ENCODE measurements at regions not wholly inside any gene's neighbourhood (a gene's known extent, or its start where the extent isn't known, plus 50 kb on each side); places are given as distances from the start of the nearest gene placed in this dataset.
A peak's percentile ranks its signal among the peaks of the same experiment; 100 is the strongest.

- Histone ChIP-seq H3K18ac (ENCODE audit: low read length) (no peak overlapping the region), H2BK5ac (ENCODE audit: low read depth, low read length, poor library complexity) (no peak overlapping the region), H2AK5ac (ENCODE audit: low read length) (no peak overlapping the region), H3K4me1 (ENCODE audit: control insufficient read depth in 1 of 2, insufficient read depth in 2 of 2, low read length in 2 of 2) (no peaks in the 10 kb centered on the region), H3K23ac (ENCODE audit: low read length) (no peak overlapping the region), H2BK12ac (ENCODE audit: low read length) (no peak overlapping the region), H2BK120ac (ENCODE audit: insufficient read depth, low read length, poor library complexity) (no peak overlapping the region), H3K9ac (ENCODE audit: low read length) (no peak overlapping the region), H3K4me2 (ENCODE audit: low read length) (no peak overlapping the region), H3K79me2 (ENCODE audit: control insufficient read depth, insufficient read depth, low read length, poor library complexity) (no peaks in the 10 kb centered on the region), H3K4me3 (ENCODE audit: low read depth, low read length) (no peak overlapping the region), H3K27me3 (ENCODE audit: insufficient read depth, low read length) (no peaks in the 10 kb centered on the region), H3K9me3 (ENCODE audit: insufficient read depth, low read depth, low read length) (no peaks in the 10 kb centered on the region), H3K27ac (ENCODE audit: low read depth, low read length) (no peak overlapping the region), H4K8ac (ENCODE audit: low read depth, low read length) (no peak overlapping the region), H3K14ac (ENCODE audit: low read length) (no peak overlapping the region), H4K91ac (ENCODE audit: low read depth, low read length) (no peak overlapping the region), H2AFZ (ENCODE audit: insufficient read depth, low read length, poor library complexity) (no peak overlapping the region), H3K36me3 (ENCODE audit: control insufficient read depth in 1 of 2, insufficient read depth in 2 of 2, low read length in 2 of 2) (no peaks in the 10 kb centered on the region), H4K12ac (ENCODE audit: low read depth, low read length) (no peak overlapping the region), H3K4ac (ENCODE audit: low read depth, low read length) (no peak overlapping the region), H3K79me1 (ENCODE audit: low read length) (no peaks in the 10 kb centered on the region)
- no peak for DNase-seq
Measured at GRCh38 chr2:155218945-155219344, 520.5 kb downstream of the KCNJ3 start.

GRCh38 chr2:155218292-155218924, 519.9 kb downstream of the KCNJ3 start:
- Histone ChIP-seq H2BK12ac (ENCODE audit: low read length) (no peak overlapping the region), H2AK5ac (ENCODE audit: low read length) (no peak overlapping the region), H3K18ac (ENCODE audit: low read length) (no peak overlapping the region), H3K23ac (ENCODE audit: low read length) (no peak overlapping the region), H3K4me1 (ENCODE audit: control insufficient read depth in 1 of 2, insufficient read depth in 2 of 2, low read length in 2 of 2) (no peaks in the 10 kb centered on the region), H3K79me1 (ENCODE audit: low read length) (no peaks in the 10 kb centered on the region), H4K8ac (ENCODE audit: low read depth, low read length) (no peak overlapping the region), H3K4me2 (ENCODE audit: low read length) (no peak overlapping the region), H3K36me3 (ENCODE audit: control insufficient read depth in 1 of 2, insufficient read depth in 2 of 2, low read length in 2 of 2) (no peaks in the 10 kb centered on the region), H2BK120ac (ENCODE audit: insufficient read depth, low read length, poor library complexity) (no peak overlapping the region), H3K4ac (ENCODE audit: low read depth, low read length) (no peak overlapping the region), H2AFZ (ENCODE audit: insufficient read depth, low read length, poor library complexity) (no peak overlapping the region), H3K9me3 (ENCODE audit: insufficient read depth, low read depth, low read length) (no peaks in the 10 kb centered on the region), H4K12ac (ENCODE audit: low read depth, low read length) (no peak overlapping the region), H3K9ac (ENCODE audit: low read length) (no peak overlapping the region), H3K4me3 (ENCODE audit: low read depth, low read length) (no peak overlapping the region), H3K27ac (ENCODE audit: low read depth, low read length) (no peak overlapping the region), H3K27me3 (ENCODE audit: insufficient read depth, low read length) (no peaks in the 10 kb centered on the region), H3K79me2 (ENCODE audit: control insufficient read depth, insufficient read depth, low read length, poor library complexity) (no peaks in the 10 kb centered on the region), H4K91ac (ENCODE audit: low read depth, low read length) (no peak overlapping the region), H3K14ac (ENCODE audit: low read length) (no peak overlapping the region), H2BK5ac (ENCODE audit: low read depth, low read length, poor library complexity) (no peak overlapping the region)
- no CpG with 5 or more reads among the region's 2 CpGs for whole genome bisulfite sequencing (ENCODE audit: extremely low coverage, insufficient coverage, insufficient read length)
- no peak for DNase-seq

GRCh38 chr2:155215037-155215707, 516.7 kb downstream of the KCNJ3 start:
- Histone ChIP-seq H4K91ac (ENCODE audit: low read depth, low read length) (no peak overlapping the region), H3K27me3 (ENCODE audit: insufficient read depth, low read length) (no peaks in the 10 kb centered on the region), H3K4ac (ENCODE audit: low read depth, low read length) (no peak overlapping the region), H2BK5ac (ENCODE audit: low read depth, low read length, poor library complexity) (no peak overlapping the region), H4K12ac (ENCODE audit: low read depth, low read length) (no peak overlapping the region), H4K8ac (ENCODE audit: low read depth, low read length) (no peak overlapping the region), H3K36me3 (ENCODE audit: control insufficient read depth in 1 of 2, insufficient read depth in 2 of 2, low read length in 2 of 2) (no peaks in the 10 kb centered on the region), H2AK5ac (ENCODE audit: low read length) (no peak overlapping the region), H3K14ac (ENCODE audit: low read length) (no peak overlapping the region), H3K4me2 (ENCODE audit: low read length) (no peak overlapping the region), H3K4me1 (ENCODE audit: control insufficient read depth in 1 of 2, insufficient read depth in 2 of 2, low read length in 2 of 2) (no peaks in the 10 kb centered on the region), H3K9me3 (ENCODE audit: insufficient read depth, low read depth, low read length) (no peaks in the 10 kb centered on the region), H3K4me3 (ENCODE audit: low read depth, low read length) (no peak overlapping the region), H3K23ac (ENCODE audit: low read length) (no peak overlapping the region), H3K79me2 (ENCODE audit: control insufficient read depth, insufficient read depth, low read length, poor library complexity) (no peaks in the 10 kb centered on the region), H3K9ac (ENCODE audit: low read length) (no peak overlapping the region), H2AFZ (ENCODE audit: insufficient read depth, low read length, poor library complexity) (no peak overlapping the region), H3K18ac (ENCODE audit: low read length) (no peak overlapping the region), H3K79me1 (ENCODE audit: low read length) (no peaks in the 10 kb centered on the region), H2BK120ac (ENCODE audit: insufficient read depth, low read length, poor library complexity) (no peak overlapping the region), H2BK12ac (ENCODE audit: low read length) (no peak overlapping the region), H3K27ac (ENCODE audit: low read depth, low read length) (no peak overlapping the region)
- no peak for DNase-seq
- no CpG with 5 or more reads among the region's 2 CpGs for WGBS (ENCODE audit: extremely low coverage, insufficient coverage, insufficient read length)

- Histone ChIP-seq H2BK5ac (ENCODE audit: low read depth, low read length, poor library complexity) (no peak overlapping the region), H2AK5ac (ENCODE audit: low read length) (no peak overlapping the region), H3K79me2 (ENCODE audit: control insufficient read depth, insufficient read depth, low read length, poor library complexity) (no peaks in the 10 kb centered on the region), H2AFZ (ENCODE audit: insufficient read depth, low read length, poor library complexity) (no peak overlapping the region), H3K4me1 (ENCODE audit: control insufficient read depth in 1 of 2, insufficient read depth in 2 of 2, low read length in 2 of 2) (no peaks in the 10 kb centered on the region), H4K12ac (ENCODE audit: low read depth, low read length) (no peak overlapping the region), H2BK120ac (ENCODE audit: insufficient read depth, low read length, poor library complexity) (no peak overlapping the region), H3K36me3 (ENCODE audit: control insufficient read depth in 1 of 2, insufficient read depth in 2 of 2, low read length in 2 of 2) (no peaks in the 10 kb centered on the region), H3K9me3 (ENCODE audit: insufficient read depth, low read depth, low read length) (no peaks in the 10 kb centered on the region), H2BK12ac (ENCODE audit: low read length) (no peak overlapping the region), H3K27ac (ENCODE audit: low read depth, low read length) (no peak overlapping the region), H3K4ac (ENCODE audit: low read depth, low read length) (no peak overlapping the region), H3K27me3 (ENCODE audit: insufficient read depth, low read length) (no peaks in the 10 kb centered on the region), H3K23ac (ENCODE audit: low read length) (no peak overlapping the region), H3K9ac (ENCODE audit: low read length) (no peak overlapping the region), H4K8ac (ENCODE audit: low read depth, low read length) (no peak overlapping the region), H3K4me3 (ENCODE audit: low read depth, low read length) (no peak overlapping the region), H3K79me1 (ENCODE audit: low read length) (no peaks in the 10 kb centered on the region), H3K14ac (ENCODE audit: low read length) (no peak overlapping the region), H4K91ac (ENCODE audit: low read depth, low read length) (no peak overlapping the region), H3K18ac (ENCODE audit: low read length) (no peak overlapping the region), H3K4me2 (ENCODE audit: low read length) (no peak overlapping the region)
- peak in 1 of 2 donors; percentile 11 for DNase-seq
- WGBS (ENCODE audit: extremely low coverage, insufficient coverage, insufficient read length): no CpG with 5 or more reads among the region's 2 CpGs
Measured at GRCh38 chr2:155209696-155210450, 511.4 kb downstream of the KCNJ3 start.
